ENCODE measurements at regions not wholly inside any gene's neighbourhood (a gene's known extent, or its start where the extent isn't known, plus 50 kb on each side); places are given as distances from the start of the nearest gene placed in this dataset.
A peak's percentile ranks its signal among the peaks of the same experiment; 100 is the strongest.

GRCh38 chr5:174159327-174160114 is 114.0 kb downstream of the NSG2 start:
- H3K27me3 Mint-ChIP-seq = peaks cover 1% of the 10 kb centered on the region

GRCh38 chr5:174165406-174165805 is 119.9 kb downstream of the NSG2 start:
- H3K9me3 Mint-ChIP-seq = peaks cover 0 to 11% (median 5%) of the 10 kb centered on the region in 3 donors
- H3K36me3 Mint-ChIP-seq = no peaks in the 10 kb centered on the region

More at GRCh38 chr5:174159327-174160114, 114.0 kb downstream of the NSG2 start:
- H3K9me3 Mint-ChIP-seq = peaks cover under 1 to 23% (median 8%) of the 10 kb centered on the region in 3 donors
- H3K27ac Mint-ChIP-seq = peak overlapping the region in 1 of 3 donors; percentile 59
- H3K4me1 Mint-ChIP-seq = no peaks in the 10 kb centered on the region
- no peak overlapping the region for H3K4me3 Mint-ChIP-seq
- H3K36me3 Mint-ChIP-seq = no peaks in the 10 kb centered on the region

GRCh38 chr5:174166231-174167079 is 120.9 kb downstream of the NSG2 start:
- Mint-ChIP-seq H3K9me3 (peaks cover 0 to 9% (median 5%) of the 10 kb centered on the region in 3 donors), H3K36me3 (no peaks in the 10 kb centered on the region), H3K27ac (no peak overlapping the region), H3K27me3 (peaks cover 2% of the 10 kb centered on the region), H3K4me1 (no peaks in the 10 kb centered on the region), H3K4me3 (no peak overlapping the region)

More at GRCh38 chr5:174165406-174165805, 119.9 kb downstream of the NSG2 start:
- Mint-ChIP-seq H3K27ac (no peak overlapping the region), H3K27me3 (peaks cover 2% of the 10 kb centered on the region), H3K4me3 (no peak overlapping the region), H3K4me1 (no peaks in the 10 kb centered on the region)

- no peak overlapping the region for H3K27ac Mint-ChIP-seq
- H3K9me3 Mint-ChIP-seq = peaks cover 0 to 9% (median 5%) of the 10 kb centered on the region in 3 donors
- no peak overlapping the region for H3K4me3 Mint-ChIP-seq
- H3K27me3 Mint-ChIP-seq = peaks cover 2% of the 10 kb centered on the region
- no peaks in the 10 kb centered on the region for H3K36me3 Mint-ChIP-seq
- no peaks in the 10 kb centered on the region for H3K4me1 Mint-ChIP-seq
Measured at GRCh38 chr5:174167080-174167910, 121.8 kb downstream of the NSG2 start.

- H3K4me1 Mint-ChIP-seq = no peaks in the 10 kb centered on the region
- no peaks in the 10 kb centered on the region for H3K36me3 Mint-ChIP-seq
- no peak overlapping the region for H3K4me3 Mint-ChIP-seq
- peaks cover 10% of the 10 kb centered on the region for H3K27me3 Mint-ChIP-seq
- H3K27ac Mint-ChIP-seq = no peak overlapping the region
- H3K9me3 Mint-ChIP-seq = peaks cover 0 to 9% (median 4%) of the 10 kb centered on the region in 3 donors
Measured at GRCh38 chr5:174172152-174172551, 126.6 kb downstream of the NSG2 start.

GRCh38 chr5:174172566-174172965 is 127.1 kb downstream of the NSG2 start:
- Mint-ChIP-seq H3K9me3 (peaks cover 0 to 9% (median 3%) of the 10 kb centered on the region in 3 donors), H3K27ac (no peak overlapping the region), H3K4me1 (no peaks in the 10 kb centered on the region), H3K4me3 (no peak overlapping the region), H3K36me3 (no peaks in the 10 kb centered on the region), H3K27me3 (peaks cover 8% of the 10 kb centered on the region)

GRCh38 chr5:174173766-174174165 is 128.3 kb downstream of the NSG2 start:
- H3K9me3 Mint-ChIP-seq = peaks cover 0 to 5% (median 3%) of the 10 kb centered on the region in 3 donors
- H3K4me1 Mint-ChIP-seq = no peaks in the 10 kb centered on the region
- no peak overlapping the region for H3K27ac Mint-ChIP-seq
- H3K36me3 Mint-ChIP-seq = no peaks in the 10 kb centered on the region
- peaks cover 8% of the 10 kb centered on the region for H3K27me3 Mint-ChIP-seq
- no peak overlapping the region for H3K4me3 Mint-ChIP-seq

GRCh38 chr5:174175716-174176268 is 130.3 kb downstream of the NSG2 start:
- peaks cover 8% of the 10 kb centered on the region for H3K27me3 Mint-ChIP-seq
- no peak overlapping the region for H3K27ac Mint-ChIP-seq
- no peaks in the 10 kb centered on the region for H3K36me3 Mint-ChIP-seq
- H3K9me3 Mint-ChIP-seq = peaks cover 0 to 1% (median 0%) of the 10 kb centered on the region in 3 donors
- no peaks in the 10 kb centered on the region for H3K4me1 Mint-ChIP-seq
- no peak overlapping the region for H3K4me3 Mint-ChIP-seq

- Mint-ChIP-seq H3K27ac (no peak overlapping the region), H3K4me1 (no peaks in the 10 kb centered on the region), H3K27me3 (peaks cover 8% of the 10 kb centered on the region), H3K36me3 (no peaks in the 10 kb centered on the region), H3K9me3 (peaks cover 0 to 1% (median 0%) of the 10 kb centered on the region in 3 donors), H3K4me3 (no peak overlapping the region)
Measured at GRCh38 chr5:174176511-174176910, 131.0 kb downstream of the NSG2 start.

GRCh38 chr5:174177531-174177930 is 132.0 kb downstream of the NSG2 start:
- Mint-ChIP-seq H3K4me3 (no peak overlapping the region), H3K9me3 (peaks cover 0 to 1% (median 0%) of the 10 kb centered on the region in 3 donors), H3K27ac (no peak overlapping the region), H3K27me3 (peaks cover 8% of the 10 kb centered on the region), H3K4me1 (no peaks in the 10 kb centered on the region), H3K36me3 (no peaks in the 10 kb centered on the region)

GRCh38 chr5:174177976-174178605 is 132.6 kb downstream of the NSG2 start:
- H3K36me3 Mint-ChIP-seq = no peaks in the 10 kb centered on the region
- H3K9me3 Mint-ChIP-seq = peaks cover 0 to 1% (median 0%) of the 10 kb centered on the region in 3 donors
- H3K4me3 Mint-ChIP-seq = no peak overlapping the region
- H3K27me3 Mint-ChIP-seq = peaks cover 8% of the 10 kb centered on the region
- H3K4me1 Mint-ChIP-seq = no peaks in the 10 kb centered on the region
- no peak overlapping the region for H3K27ac Mint-ChIP-seq

GRCh38 chr5:174180639-174181038 is 135.1 kb downstream of the NSG2 start:
- Mint-ChIP-seq H3K4me3 (no peak overlapping the region), H3K27me3 (peaks cover 4% of the 10 kb centered on the region), H3K9me3 (peaks cover 0 to 1% (median 0%) of the 10 kb centered on the region in 3 donors), H3K4me1 (no peaks in the 10 kb centered on the region), H3K27ac (no peak overlapping the region), H3K36me3 (no peaks in the 10 kb centered on the region)

GRCh38 chr5:174182111-174182510 is 136.6 kb downstream of the NSG2 start:
- Mint-ChIP-seq H3K4me1 (no peaks in the 10 kb centered on the region), H3K9me3 (no peaks in the 10 kb centered on the region), H3K27ac (no peak overlapping the region), H3K4me3 (no peak overlapping the region), H3K36me3 (no peaks in the 10 kb centered on the region), H3K27me3 (peaks cover 1% of the 10 kb centered on the region)

- Mint-ChIP-seq H3K27me3 (peaks cover 1% of the 10 kb centered on the region), H3K27ac (peak overlapping the region in 1 of 3 donors; percentile 73), H3K4me1 (no peaks in the 10 kb centered on the region), H3K4me3 (no peak overlapping the region), H3K36me3 (no peaks in the 10 kb centered on the region), H3K9me3 (no peaks in the 10 kb centered on the region)
Measured at GRCh38 chr5:174183701-174184100, 138.2 kb downstream of the NSG2 start.

Data from IgD-negative memory B cell (primary cell).